PC-9 (cell line): ENCODE measurements at regions not wholly inside any gene's neighbourhood (a gene's known extent, or its start where the extent isn't known, plus 50 kb on each side); places are given as distances from the start of the nearest gene placed in this dataset.

ENCODE experiments used
- EZH2 ChIP-seq: fragments of 200-600 bp; sonication (generic); IDR thresholded peaks from 2 replicates; pipeline ENCODE4 v1.8.0; 2017; ENCODE audit warnings: antibody characterized with exemption, low read depth
- TF ChIP-seq, protein P1 (sequence below): fragments of 200-600 bp; sonication (generic); conservative IDR thresholded peaks from 2 replicates; pipeline ENCODE4 v1.6.1; 2017; ENCODE audit warnings: mixed run types, antibody characterized with exemption, mild to moderate bottlenecking, moderate library complexity

DNA sequence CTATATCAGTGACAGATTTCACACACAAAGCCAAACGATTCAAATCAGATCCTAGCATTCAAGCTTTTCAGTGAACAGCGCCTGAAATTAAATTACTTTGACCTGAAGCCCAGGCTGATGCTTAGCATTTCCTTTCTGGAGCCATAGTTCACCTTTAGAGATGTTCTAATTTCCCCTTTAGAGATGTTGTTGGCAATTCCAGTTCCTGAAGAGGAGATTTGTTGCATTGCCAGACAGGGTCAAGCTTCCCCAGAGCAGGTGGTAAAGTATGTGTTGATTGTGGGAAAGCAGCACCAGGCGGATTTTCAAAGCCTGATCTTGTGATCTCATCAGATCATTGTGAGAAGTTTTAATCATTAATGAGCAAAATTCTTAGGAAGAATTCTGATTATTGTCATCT lies 609.8 kb upstream of the KLF12 start:
- TF ChIP-seq EZH2: no peak
- TF ChIP-seq, protein P1, sequence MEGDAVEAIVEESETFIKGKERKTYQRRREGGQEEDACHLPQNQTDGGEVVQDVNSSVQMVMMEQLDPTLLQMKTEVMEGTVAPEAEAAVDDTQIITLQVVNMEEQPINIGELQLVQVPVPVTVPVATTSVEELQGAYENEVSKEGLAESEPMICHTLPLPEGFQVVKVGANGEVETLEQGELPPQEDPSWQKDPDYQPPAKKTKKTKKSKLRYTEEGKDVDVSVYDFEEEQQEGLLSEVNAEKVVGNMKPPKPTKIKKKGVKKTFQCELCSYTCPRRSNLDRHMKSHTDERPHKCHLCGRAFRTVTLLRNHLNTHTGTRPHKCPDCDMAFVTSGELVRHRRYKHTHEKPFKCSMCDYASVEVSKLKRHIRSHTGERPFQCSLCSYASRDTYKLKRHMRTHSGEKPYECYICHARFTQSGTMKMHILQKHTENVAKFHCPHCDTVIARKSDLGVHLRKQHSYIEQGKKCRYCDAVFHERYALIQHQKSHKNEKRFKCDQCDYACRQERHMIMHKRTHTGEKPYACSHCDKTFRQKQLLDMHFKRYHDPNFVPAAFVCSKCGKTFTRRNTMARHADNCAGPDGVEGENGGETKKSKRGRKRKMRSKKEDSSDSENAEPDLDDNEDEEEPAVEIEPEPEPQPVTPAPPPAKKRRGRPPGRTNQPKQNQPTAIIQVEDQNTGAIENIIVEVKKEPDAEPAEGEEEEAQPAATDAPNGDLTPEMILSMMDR: no peak
